ENCODE measurements at regions not wholly inside any gene's neighbourhood (a gene's known extent, or its start where the extent isn't known, plus 50 kb on each side); places are given as distances from the start of the nearest gene placed in this dataset.

DNA sequence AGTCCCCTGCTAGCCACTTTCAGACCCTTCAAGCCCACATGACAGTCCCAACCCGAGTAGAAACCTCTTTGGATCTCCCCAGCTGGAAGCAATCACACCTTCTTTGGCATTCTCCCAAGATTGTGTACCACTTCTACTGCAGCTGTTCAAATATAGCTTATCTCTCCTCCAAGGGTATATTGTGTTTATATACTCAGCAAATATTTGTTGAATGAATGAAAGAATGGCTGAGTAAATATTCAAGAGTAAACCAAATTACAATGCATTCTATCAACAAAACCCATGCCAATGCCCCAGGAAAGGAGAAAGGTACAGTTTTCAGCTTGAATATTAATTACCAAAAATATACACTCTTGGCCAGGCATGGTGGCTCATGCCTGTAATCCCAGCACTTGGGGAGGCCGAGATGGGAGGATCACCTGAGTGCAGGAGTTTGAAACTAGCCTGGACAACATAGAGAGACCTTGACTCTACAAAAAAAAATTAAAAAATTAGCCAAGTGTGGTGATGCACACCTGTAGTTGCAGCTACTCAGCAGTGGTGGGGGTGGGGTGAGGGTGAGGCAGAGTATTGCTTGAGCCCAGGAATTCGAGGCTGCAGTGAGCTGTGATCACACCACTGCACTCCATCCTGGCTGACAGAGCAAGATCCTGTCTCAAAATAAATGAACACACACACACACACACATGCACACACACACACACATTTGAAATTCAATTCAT, 68.5 kb downstream of the NIBAN1 start:
- TF ChIP-seq ZNF384 (IDR thresholded peaks at IDR 0.05) (no peak), HDGF (IDR thresholded peaks at IDR 0.05; ENCODE audit: borderline replicate concordance) (no peak), FOXA1 (IDR thresholded peaks at IDR 0.05) (no peak), BHLHE40 (IDR thresholded peaks at IDR 0.05; ENCODE audit: borderline replicate concordance) (no peak), SUZ12 (IDR thresholded peaks at IDR 0.05) (no peak), FOXM1 (IDR thresholded peaks at IDR 0.05; ENCODE audit: borderline replicate concordance) (no peak), NFRKB (IDR thresholded peaks at IDR 0.05) (no peak), SP1 (IDR thresholded peaks at IDR 0.05) (no peak), LEF1 (IDR thresholded peaks at IDR 0.05; ENCODE audit: borderline replicate concordance) (no peak)
- POLR2A ChIA-PET: no interaction called here
- DNase-seq (ENCODE audit: extremely low spot score): no peak
- CTCF ChIA-PET: no interaction called here

DNA sequence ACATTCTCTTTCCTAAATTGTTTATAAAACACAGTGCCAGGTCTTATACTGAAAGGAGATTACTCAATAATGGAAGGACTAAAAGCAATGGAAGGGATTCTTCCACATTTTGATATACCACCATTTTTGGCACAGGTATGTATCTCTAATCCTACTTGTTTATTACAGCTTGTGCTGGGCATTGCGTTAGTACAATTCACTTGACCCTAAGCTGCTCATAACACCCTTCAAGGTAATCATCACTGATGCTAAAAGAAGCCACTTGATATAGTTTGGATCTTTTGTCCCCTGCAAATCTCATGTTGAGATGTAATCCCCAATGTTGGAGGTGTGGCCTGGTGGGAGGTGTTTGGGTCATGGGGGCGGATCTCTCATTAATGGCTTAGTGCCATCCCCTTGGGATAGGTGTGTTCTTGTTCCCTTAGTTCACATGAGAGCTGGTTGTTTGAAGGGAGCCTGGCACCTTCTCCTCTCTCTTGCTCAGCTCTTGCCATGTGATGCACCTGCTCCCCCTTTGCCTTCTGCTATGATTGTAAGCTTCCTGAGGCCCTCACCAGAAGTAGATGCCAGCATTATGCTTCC, 71.1 kb downstream of the NIBAN1 start:
- TF ChIP-seq HDGF (IDR thresholded peaks at IDR 0.05; ENCODE audit: borderline replicate concordance) (no peak), ARNT (IDR thresholded peaks at IDR 0.05) (no peak), FOXA1 (IDR thresholded peaks at IDR 0.05) (no peak), CTBP1 (IDR thresholded peaks at IDR 0.05; ENCODE audit: borderline replicate concordance) (no peak), LEF1 (IDR thresholded peaks at IDR 0.05; ENCODE audit: borderline replicate concordance) (no peak), NFRKB (IDR thresholded peaks at IDR 0.05) (no peak), FOXM1 (IDR thresholded peaks at IDR 0.05; ENCODE audit: borderline replicate concordance) (no peak), L3MBTL2 (conservative IDR thresholded peaks at IDR 0.05) (no peak), SUZ12 (IDR thresholded peaks at IDR 0.05) (no peak)
- TF ChIP-seq, protein P1, sequence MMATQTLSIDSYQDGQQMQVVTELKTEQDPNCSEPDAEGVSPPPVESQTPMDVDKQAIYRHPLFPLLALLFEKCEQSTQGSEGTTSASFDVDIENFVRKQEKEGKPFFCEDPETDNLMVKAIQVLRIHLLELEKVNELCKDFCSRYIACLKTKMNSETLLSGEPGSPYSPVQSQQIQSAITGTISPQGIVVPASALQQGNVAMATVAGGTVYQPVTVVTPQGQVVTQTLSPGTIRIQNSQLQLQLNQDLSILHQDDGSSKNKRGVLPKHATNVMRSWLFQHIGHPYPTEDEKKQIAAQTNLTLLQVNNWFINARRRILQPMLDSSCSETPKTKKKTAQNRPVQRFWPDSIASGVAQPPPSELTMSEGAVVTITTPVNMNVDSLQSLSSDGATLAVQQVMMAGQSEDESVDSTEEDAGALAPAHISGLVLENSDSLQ (IDR thresholded peaks at IDR 0.05): no peak
- no peak for DNase-seq (ENCODE audit: extremely low spot score)
- CTCF ChIA-PET: no interaction called here
- POLR2A ChIA-PET: no interaction called here

DNA sequence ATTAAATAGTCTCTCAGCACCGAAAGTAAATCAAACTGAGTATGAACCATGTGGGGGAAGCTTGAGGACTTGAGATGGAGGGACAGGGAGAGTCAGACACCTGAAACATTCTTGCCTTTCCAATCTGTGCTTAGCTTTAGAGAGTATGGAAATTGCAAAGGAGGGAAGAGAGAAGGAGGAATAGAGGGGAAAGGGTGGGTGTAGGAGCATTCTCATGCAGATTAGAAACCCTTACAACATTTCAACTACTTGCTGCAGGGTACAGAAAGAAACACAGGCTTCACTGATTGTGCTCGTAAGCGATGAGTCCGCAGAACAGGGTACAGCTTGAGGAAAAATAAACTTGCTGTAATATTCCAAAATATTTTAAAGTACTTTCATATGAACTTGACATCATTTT, 73.8 kb downstream of the NIBAN1 start:
- ChIA-PET POLR2A (no interaction called here), CTCF (interaction anchor here (0.7 kb wide), 1 partner anchor 85 kb away, joined by 3 read pairs; no protein-coding TSS in a partner anchor)

DNA sequence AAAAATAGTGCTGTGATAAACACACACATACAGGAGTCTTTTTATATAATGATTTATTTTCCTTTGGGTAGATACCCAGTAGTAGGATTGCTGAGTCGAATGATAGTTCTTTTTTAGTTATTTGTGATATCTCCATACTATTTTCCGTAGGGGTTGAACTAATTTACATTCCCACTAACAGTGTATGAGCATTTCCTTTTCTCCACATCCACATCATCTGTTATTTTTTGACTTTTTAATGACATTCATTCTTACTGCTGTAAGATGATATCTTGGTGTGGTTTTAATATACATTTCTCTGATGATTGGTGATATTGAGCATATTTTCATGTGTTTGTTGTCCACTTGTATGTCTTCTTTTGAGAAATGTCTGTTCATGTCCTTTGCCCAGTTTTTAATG, 78.3 kb downstream of the NIBAN1 start:
- no peak for DNase-seq (ENCODE audit: extremely low spot score)
- TF ChIP-seq, protein P1 (IDR thresholded peaks at IDR 0.05): no peak
- TF ChIP-seq TARDBP (IDR thresholded peaks at IDR 0.05): no peak
- no peak for TF ChIP-seq ARNT (IDR thresholded peaks at IDR 0.05)
- ChIA-PET CTCF (no interaction called here), POLR2A (no interaction called here)

More for the DNA sequence above, 73.8 kb downstream of the NIBAN1 start:
- no peak for DNase-seq (ENCODE audit: extremely low spot score)
- TF ChIP-seq ELF4 (IDR thresholded peaks at IDR 0.05) (no peak), L3MBTL2 (conservative IDR thresholded peaks at IDR 0.05) (no peak), TARDBP (IDR thresholded peaks at IDR 0.05) (no peak), ZNF384 (IDR thresholded peaks at IDR 0.05) (no peak), FOXM1 (IDR thresholded peaks at IDR 0.05; ENCODE audit: borderline replicate concordance) (no peak), HDGF (IDR thresholded peaks at IDR 0.05; ENCODE audit: borderline replicate concordance) (no peak), LEF1 (IDR thresholded peaks at IDR 0.05; ENCODE audit: borderline replicate concordance) (no peak), FOXK2 (IDR thresholded peaks at IDR 0.05) (no peak), ARNT (IDR thresholded peaks at IDR 0.05) (no peak), CTBP1 (IDR thresholded peaks at IDR 0.05; ENCODE audit: borderline replicate concordance) (no peak), BHLHE40 (IDR thresholded peaks at IDR 0.05; ENCODE audit: borderline replicate concordance) (no peak), SUZ12 (IDR thresholded peaks at IDR 0.05) (no peak), NFRKB (IDR thresholded peaks at IDR 0.05) (no peak), FOXA1 (IDR thresholded peaks at IDR 0.05) (no peak)
- TF ChIP-seq, protein P1 (IDR thresholded peaks at IDR 0.05): no peak

DNA sequence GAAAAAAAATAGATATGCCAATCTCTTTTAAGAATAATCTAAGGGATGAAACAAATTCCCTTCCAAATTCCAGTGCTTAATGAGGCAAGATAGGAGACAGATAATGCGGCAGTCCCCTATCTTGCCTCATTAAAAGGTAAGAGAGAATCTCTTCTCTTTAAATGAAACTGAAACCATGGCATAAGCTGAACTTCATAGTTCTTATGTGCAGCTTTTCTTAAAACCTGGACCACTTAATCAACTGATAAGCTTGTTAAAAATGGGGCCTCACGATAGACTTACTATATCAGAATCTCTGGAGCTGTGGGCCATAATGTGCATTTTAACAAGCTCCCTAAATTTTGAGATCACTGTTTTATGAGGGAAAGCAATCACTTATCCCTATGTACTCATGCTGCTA, 79.2 kb downstream of the NIBAN1 start:
- CTCF ChIA-PET: no interaction called here
- TF ChIP-seq L3MBTL2 (conservative IDR thresholded peaks at IDR 0.05): no peak
- TF ChIP-seq SUZ12 (IDR thresholded peaks at IDR 0.05): no peak
- TF ChIP-seq ZNF384 (IDR thresholded peaks at IDR 0.05): no peak
- TF ChIP-seq FOXM1 (IDR thresholded peaks at IDR 0.05; ENCODE audit: borderline replicate concordance): no peak
- TF ChIP-seq HDGF (IDR thresholded peaks at IDR 0.05; ENCODE audit: borderline replicate concordance): no peak
- no peak for TF ChIP-seq LEF1 (IDR thresholded peaks at IDR 0.05; ENCODE audit: borderline replicate concordance)
- TF ChIP-seq FOXK2 (IDR thresholded peaks at IDR 0.05): no peak
- TF ChIP-seq, protein P1 (IDR thresholded peaks at IDR 0.05): no peak
- no peak for TF ChIP-seq BHLHE40 (IDR thresholded peaks at IDR 0.05; ENCODE audit: borderline replicate concordance)
- TF ChIP-seq FOXA1 (IDR thresholded peaks at IDR 0.05): no peak
- TF ChIP-seq ARNT (IDR thresholded peaks at IDR 0.05): no peak
- no peak for TF ChIP-seq CTBP1 (IDR thresholded peaks at IDR 0.05; ENCODE audit: borderline replicate concordance)
- no peak for TF ChIP-seq ELF4 (IDR thresholded peaks at IDR 0.05)
- TF ChIP-seq SP1 (IDR thresholded peaks at IDR 0.05): no peak
- TF ChIP-seq TARDBP (IDR thresholded peaks at IDR 0.05): no peak
- no peak for DNase-seq (ENCODE audit: extremely low spot score)
- POLR2A ChIA-PET: no interaction called here

All from HEK293T (cell line).